T47D (cell line): ENCODE measurements at regions not wholly inside any gene's neighbourhood (a gene's known extent, or its start where the extent isn't known, plus 50 kb on each side); places are given as distances from the start of the nearest gene placed in this dataset.

Experiments
- DNase-seq, 2 experiments: peaks; one replicate each; pipeline versions ENCODE4 v3.0.0 to v3.0.0-alpha.2; 2011 to 2012; ENCODE audit warnings: low read depth in 1 of 2, low spot score in 1 of 2
- JUND ChIP-seq: IDR thresholded peaks from 2 replicates; pipeline ENCODE4 v1.6.1; 2012; ENCODE audit warnings: low read depth
- in situ Hi-C: cut with HindIII; loops from 2 replicates; pipeline ENCODE4 v1.10.0; 2016; ENCODE audit warnings: low sequenced_read_pairs, low pct_unique_long_range_greater_than_20kb

DNA sequence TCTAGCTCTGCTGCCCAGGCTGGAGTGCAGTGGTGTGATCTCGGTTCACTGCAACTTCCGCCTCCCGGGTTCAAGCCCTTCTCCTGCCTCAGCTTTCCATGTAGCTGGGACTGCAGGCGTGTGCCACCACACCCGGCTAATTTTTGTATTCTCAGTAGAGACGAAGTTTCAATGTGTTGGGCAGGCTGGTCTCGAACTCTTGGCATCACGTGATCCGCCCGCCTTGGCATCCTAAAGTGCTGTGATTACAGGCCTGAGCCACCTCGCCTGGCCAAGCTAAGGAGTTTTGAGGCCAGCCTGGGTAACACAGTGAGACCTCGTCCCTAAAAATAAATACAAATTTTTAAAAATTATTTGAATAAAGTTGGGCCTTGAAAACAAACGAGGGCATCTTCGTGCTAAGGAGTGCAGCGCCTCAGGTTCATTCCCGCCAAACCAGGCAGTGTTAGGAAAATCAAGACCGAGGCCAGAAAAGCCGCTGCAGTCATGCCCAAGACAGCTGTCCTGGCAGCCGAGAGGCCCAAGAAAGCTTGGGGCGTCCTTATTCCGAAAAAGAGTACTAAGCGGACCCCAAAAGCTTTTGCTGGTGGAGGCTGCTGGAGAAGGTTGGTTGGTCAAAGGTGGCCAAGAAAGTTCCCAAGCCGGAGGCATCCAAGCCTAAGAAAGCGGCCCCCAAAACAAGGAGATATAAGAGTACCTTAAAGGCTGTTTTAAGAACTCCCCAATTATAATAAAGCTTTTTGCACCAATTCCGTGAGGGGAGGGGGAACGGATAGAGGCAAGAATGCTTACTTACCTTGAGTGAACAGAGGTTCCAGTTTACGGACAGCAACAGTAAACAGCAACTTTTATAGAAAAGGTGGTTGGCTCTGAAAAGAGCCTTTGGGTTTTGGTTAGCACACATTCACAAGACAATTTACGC lies 109.0 kb downstream of the HFE start:
- in situ Hi-C loops: no loop called here
- DNase-seq: peak in 1 of 2 experiments; percentile 45
- no peak for TF ChIP-seq JUND

DNA sequence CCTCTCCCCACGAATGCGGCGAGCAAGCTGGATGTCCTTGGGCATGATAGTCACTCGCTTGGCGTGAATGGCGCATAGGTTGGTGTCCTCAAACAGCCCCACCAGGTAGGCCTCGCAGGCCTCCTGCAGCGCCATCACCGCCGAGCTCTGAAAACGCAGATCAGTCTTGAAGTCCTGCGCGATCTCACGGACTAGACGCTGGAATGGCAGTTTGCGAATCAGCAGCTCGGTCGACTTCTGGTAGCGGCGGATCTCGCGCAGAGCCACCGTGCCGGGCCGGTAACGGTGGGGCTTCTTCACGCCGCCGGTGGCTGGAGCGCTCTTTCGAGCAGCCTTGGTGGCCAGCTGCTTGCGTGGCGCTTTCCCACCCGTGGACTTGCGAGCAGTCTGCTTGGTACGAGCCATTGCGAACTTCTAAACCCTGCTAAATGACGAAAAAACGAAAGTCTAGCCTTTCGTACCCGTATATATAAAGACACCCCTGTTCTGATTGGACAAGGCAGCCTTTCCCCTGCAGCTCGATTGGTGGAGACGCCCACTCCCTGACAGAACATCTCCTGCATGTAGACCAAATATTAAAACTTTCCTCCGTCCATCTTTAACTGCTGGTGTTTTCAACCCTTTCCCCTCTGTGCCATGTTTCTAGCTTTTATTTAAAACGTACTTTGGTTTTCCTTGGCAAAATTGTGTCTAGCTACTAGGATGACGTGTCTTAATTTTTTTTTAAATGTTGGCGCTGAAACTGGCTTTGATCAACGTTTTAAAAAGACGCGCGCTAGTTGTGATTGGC lies 109.8 kb downstream of the HFE start:
- peak; percentile 78 to 96 for DNase-seq
- in situ Hi-C loops: no loop called here
- TF ChIP-seq JUND: no peak

- DNase-seq: no peak
- in situ Hi-C loops: no loop called here
Observed at GRCh38 chr6:26197636-26197932, 110.4 kb downstream of the HFE start.

GRCh38 chr6:26197933-26198721 lies 110.9 kb downstream of the HFE start:
- peak in 1 of 2 experiments; percentile 60 for DNase-seq
- no peak for TF ChIP-seq JUND
- in situ Hi-C loops: no loop called here

More at GRCh38 chr6:26197636-26197932, 110.4 kb downstream of the HFE start:
- no peak for TF ChIP-seq JUND

DNA sequence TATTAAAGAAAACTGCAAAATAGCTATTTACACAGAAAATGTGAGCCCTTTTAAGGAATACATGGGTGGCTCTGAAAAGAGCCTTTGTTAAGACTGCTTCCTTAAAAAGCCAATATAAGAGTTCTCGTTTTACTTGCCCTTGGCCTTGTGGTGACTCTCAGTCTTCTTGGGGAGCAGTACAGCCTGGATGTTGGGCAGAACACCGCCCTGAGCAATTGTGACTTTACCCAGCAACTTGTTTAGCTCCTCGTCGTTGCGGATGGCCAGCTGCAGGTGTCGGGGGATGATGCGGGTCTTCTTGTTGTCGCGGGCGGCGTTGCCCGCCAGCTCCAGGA lies 111.5 kb downstream of the HFE start:
- no peak for TF ChIP-seq JUND
- DNase-seq: no peak
- in situ Hi-C loops: no loop called here

GRCh38 chr6:26199057-26199772 lies 112.0 kb downstream of the HFE start:
- DNase-seq: peak; percentile 75 to 98
- in situ Hi-C loops: no loop called here
- TF ChIP-seq JUND: peak; percentile 19; the same call in 1 of the 2 replicates

GRCh38 chr6:26199773-26200764 lies 112.8 kb downstream of the HFE start:
- DNase-seq: no peak
- in situ Hi-C loops: no loop called here
- TF ChIP-seq JUND: no peak

DNA sequence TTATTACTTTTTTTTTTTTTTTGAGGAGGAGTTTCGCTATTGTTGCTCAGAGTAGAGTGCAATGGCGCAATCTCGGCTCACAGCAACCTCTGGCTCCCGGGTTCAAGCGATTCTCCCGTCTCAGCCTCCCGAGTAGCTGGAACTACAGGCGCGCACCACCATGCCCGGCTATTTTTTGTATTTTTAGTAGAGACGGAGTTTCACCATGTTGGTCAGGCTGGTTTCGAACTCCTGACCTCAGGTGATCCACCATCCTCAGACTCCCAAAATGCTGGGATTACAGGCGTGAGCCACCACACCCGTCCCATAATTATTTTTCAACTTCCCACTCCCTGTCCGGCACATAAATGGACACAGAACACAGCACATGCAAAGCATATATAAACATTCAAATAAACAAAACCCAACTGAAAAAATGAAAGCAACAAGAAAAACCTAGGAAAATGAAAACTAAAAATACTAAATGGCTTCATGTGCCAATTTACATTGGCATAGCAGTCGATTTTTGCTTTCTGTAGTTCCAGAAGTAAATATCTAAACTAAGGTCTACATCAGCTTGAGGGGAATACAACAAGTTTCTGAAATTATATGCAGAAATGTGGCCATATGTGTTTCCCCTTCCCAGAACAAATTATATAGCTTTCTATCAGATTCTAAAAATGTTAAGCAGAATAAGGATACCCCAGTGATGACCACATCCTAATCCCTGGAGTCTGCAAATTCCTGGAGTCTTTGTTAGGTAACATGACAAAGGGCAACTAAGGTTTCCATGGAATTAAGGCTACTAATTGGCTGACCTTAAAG lies 113.9 kb downstream of the HFE start:
- in situ Hi-C loops: no loop called here
- no peak for TF ChIP-seq JUND
- no peak for DNase-seq

- in situ Hi-C loops: no loop called here
- no peak for TF ChIP-seq JUND
- DNase-seq: no peak
Observed at GRCh38 chr6:26202201-26202611, 115.0 kb downstream of the HFE start.

DNA sequence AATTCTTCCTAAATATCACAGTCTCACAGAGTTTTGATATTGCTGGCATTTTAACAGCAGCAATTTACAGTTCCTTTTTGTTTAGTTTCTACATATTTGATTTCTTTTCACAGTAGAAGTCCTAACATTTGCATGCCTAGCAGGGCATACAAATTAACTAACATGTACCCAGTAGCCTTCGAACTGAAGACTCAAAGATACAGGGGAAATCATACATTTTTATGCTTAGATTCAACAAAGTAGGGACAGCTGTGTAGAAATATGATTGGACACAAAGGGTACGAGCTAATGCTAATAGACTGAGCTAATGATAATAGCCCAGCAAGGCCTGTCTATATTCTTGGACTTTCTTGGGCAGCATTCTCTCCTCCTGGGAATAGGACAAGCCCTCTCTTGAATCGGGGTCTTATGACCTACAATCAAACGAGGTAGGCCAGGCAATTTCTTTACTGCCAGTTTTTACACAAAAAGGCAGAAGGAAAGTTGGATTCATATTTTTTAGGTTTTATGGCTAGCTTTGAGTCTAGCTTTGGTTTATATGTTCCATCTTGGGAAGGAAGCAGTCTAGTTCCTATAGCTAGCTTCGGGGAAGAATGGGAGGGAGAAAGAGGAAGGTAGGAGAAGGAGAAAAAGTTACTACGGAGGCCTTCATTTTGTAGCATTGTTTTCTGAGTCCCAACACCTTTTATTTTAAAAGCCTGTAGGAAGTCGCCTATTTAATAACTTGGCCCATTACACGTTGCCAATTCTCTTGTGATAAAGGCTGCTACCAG lies 115.8 kb downstream of the HFE start:
- no peak for TF ChIP-seq JUND
- DNase-seq: no peak
- in situ Hi-C loops: no loop called here
